ENCODE measurements at regions not wholly inside any gene's neighbourhood (a gene's known extent, or its start where the extent isn't known, plus 50 kb on each side); places are given as distances from the start of the nearest gene placed in this dataset.

DNA sequence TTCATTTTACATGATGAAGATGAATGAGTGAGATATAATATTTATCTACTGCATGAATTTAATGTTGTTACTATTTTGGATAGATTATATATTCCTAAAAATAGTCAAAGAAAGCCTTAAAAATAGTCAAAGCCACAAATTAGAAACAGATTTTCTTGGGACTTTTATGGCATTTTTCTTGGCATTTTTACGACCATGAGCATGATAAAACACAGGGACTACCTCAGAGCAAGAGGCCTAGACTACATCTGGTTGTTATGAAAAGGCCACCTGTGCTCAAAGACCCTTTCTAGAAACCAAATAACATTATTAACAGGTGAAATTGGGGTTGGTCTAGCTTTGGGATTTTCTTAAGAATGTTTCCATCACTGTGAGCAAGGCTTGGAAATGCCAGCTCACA, 281.0 kb downstream of the OXSM start:
- TF ChIP-seq, protein P1, sequence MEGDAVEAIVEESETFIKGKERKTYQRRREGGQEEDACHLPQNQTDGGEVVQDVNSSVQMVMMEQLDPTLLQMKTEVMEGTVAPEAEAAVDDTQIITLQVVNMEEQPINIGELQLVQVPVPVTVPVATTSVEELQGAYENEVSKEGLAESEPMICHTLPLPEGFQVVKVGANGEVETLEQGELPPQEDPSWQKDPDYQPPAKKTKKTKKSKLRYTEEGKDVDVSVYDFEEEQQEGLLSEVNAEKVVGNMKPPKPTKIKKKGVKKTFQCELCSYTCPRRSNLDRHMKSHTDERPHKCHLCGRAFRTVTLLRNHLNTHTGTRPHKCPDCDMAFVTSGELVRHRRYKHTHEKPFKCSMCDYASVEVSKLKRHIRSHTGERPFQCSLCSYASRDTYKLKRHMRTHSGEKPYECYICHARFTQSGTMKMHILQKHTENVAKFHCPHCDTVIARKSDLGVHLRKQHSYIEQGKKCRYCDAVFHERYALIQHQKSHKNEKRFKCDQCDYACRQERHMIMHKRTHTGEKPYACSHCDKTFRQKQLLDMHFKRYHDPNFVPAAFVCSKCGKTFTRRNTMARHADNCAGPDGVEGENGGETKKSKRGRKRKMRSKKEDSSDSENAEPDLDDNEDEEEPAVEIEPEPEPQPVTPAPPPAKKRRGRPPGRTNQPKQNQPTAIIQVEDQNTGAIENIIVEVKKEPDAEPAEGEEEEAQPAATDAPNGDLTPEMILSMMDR (IDR thresholded peaks at IDR 0.05) = no peak
- no peak for TF ChIP-seq POLR2A (IDR thresholded peaks at IDR 0.05)
